Keratinocyte (primary cell): ENCODE measurements at regions not wholly inside any gene's neighbourhood (a gene's known extent, or its start where the extent isn't known, plus 50 kb on each side); places are given as distances from the start of the nearest gene placed in this dataset.

Experiments used
- DNase-seq: peaks from one replicate; pipeline ENCODE4 v3.0.0-alpha.2; 2011; ENCODE audit warnings: low read depth, missing footprints, low spot score
- FAIRE-seq: peaks from 2 replicates; lab custom pipeline; 2011; peaks lifted over from hg19 to GRCh38; lab: Jason Lieb, UNC
- H2AFZ ChIP-seq: 2 replicates; pipeline ENCODE4 v1.6.0; 2012; ENCODE audit warnings: low read length, control low read depth, inconsistent platforms; ENCODE audit not compliant: control insufficient read depth
- H3K27ac ChIP-seq: 2 replicates; pipeline ENCODE4 v1.5.1; 2011; ENCODE audit warnings: low read length; ENCODE audit not compliant: control insufficient read depth, insufficient read depth
- H3K27me3 ChIP-seq: 3 replicates; pipeline ENCODE4 v1.6.0; 2011; ENCODE audit warnings: low read length; ENCODE audit not compliant: control insufficient read depth, insufficient read depth; ENCODE audit errors: extremely low read depth
- H3K36me3 ChIP-seq, 2 experiments: 2 replicates in 1 of 2; 3 replicates in 1 of 2; pipeline ENCODE4 v1.5.1; 2011; ENCODE audit warnings: low read length in 2 of 2, mild to moderate bottlenecking in 1 of 2; ENCODE audit not compliant: control insufficient read depth in 2 of 2, insufficient read depth in 2 of 2; ENCODE audit errors: extremely low read depth in 1 of 2
- H3K4me1 ChIP-seq: 3 replicates; pipeline ENCODE4 v1.5.1; 2011; ENCODE audit warnings: low read length; ENCODE audit not compliant: control insufficient read depth, insufficient read depth; ENCODE audit errors: extremely low read depth
- H3K4me2 ChIP-seq: 3 replicates; pipeline ENCODE4 v1.6.0; 2011; ENCODE audit warnings: low read depth, low read length; ENCODE audit not compliant: control insufficient read depth, insufficient read depth; ENCODE audit errors: extremely low read depth
- H3K4me3 ChIP-seq, 3 experiments: fragments of 200-600 bp in 1 of 3; sonication (generic) in 1 of 3; 2 replicates in 2 of 3; 3 replicates in 1 of 3; pipeline ENCODE4 v1.5.1; 2011 to 2016; ENCODE audit warnings: low read length in 3 of 3, mild to moderate bottlenecking in 3 of 3, control low read depth in 2 of 3, inconsistent platforms in 1 of 3, low read depth in 1 of 3, mixed read lengths in 1 of 3, mixed run types in 1 of 3, moderate library complexity in 1 of 3; ENCODE audit not compliant: control insufficient read depth in 2 of 3, insufficient read depth in 2 of 3; ENCODE audit errors: extremely low read depth in 1 of 3
- H3K79me2 ChIP-seq: 2 replicates; pipeline ENCODE4 v1.6.0; 2012; ENCODE audit warnings: low read length; ENCODE audit not compliant: control insufficient read depth, insufficient read depth
- H3K9ac ChIP-seq: 3 replicates; pipeline ENCODE4 v1.6.0; 2011; ENCODE audit warnings: low read length; ENCODE audit not compliant: control insufficient read depth, insufficient read depth; ENCODE audit errors: extremely low read depth
- H3K9me1 ChIP-seq: 3 replicates; pipeline ENCODE4 v1.6.0; 2011; ENCODE audit warnings: low read length; ENCODE audit not compliant: control insufficient read depth, insufficient read depth; ENCODE audit errors: extremely low read depth
- H3K9me3 ChIP-seq: 2 replicates; pipeline ENCODE4 v1.5.1; 2012; ENCODE audit warnings: low read depth, low read length; ENCODE audit not compliant: control insufficient read depth
- H4K20me1 ChIP-seq: 3 replicates; pipeline ENCODE4 v1.6.0; 2011; ENCODE audit warnings: low read length; ENCODE audit not compliant: control insufficient read depth, insufficient read depth; ENCODE audit errors: extremely low read depth
- CTCF ChIP-seq, 3 experiments: IDR thresholded peaks in 1 of 3; conservative IDR thresholded peaks in 1 of 3; optimal IDR thresholded peaks in 1 of 3; 2 replicates in 2 of 3; 3 replicates in 1 of 3; pipeline versions ENCODE3 to v1.5.1; 2011; ENCODE audit warnings: low read length in 3 of 3, mild to moderate bottlenecking in 3 of 3, moderate library complexity in 2 of 3, control low read depth in 1 of 3, inconsistent platforms in 1 of 3; ENCODE audit not compliant: insufficient read depth in 2 of 3; ENCODE audit errors: extremely low read depth in 1 of 3
- EZH2 ChIP-seq: IDR thresholded peaks from one replicate; pipeline ENCODE4 v1.6.1; 2012; ENCODE audit warnings: inconsistent platforms, mild to moderate bottlenecking, low read length, moderate library complexity
- dilution Hi-C: fragments of 300-500 bp; cut with MboI; formaldehyde crosslinking; loops from one replicate; pipeline ENCODE4 v1.7.0; 2020; ENCODE audit warnings: low sequenced_read_pairs; ENCODE audit not compliant: extremely low pct_ligation_motif_present

- peak; percentile 45 for DNase-seq
These were observed 214.9 kb downstream of the KLF5 start for GRCh38 chr13:73273745-73274144.

GRCh38 chr13:73273276-73273675, 214.5 kb downstream of the KLF5 start:
- Histone ChIP-seq H3K9ac (no peak overlapping the region), H3K79me2 (no peaks in the 10 kb centered on the region), H2AFZ (no peak overlapping the region), H3K9me1 (no peaks in the 10 kb centered on the region), H3K36me3 (no peaks in the 10 kb centered on the region), H3K27me3 (no peaks in the 10 kb centered on the region), H3K4me3 (no peak overlapping the region), H3K4me1 (peaks cover 10% of the 10 kb centered on the region), H4K20me1 (no peaks in the 10 kb centered on the region), H3K27ac (no peak overlapping the region), H3K4me2 (no peak overlapping the region), H3K9me3 (no peaks in the 10 kb centered on the region)
- DNase-seq (no peak), FAIRE-seq (peak; percentile 74)
- no peak for TF ChIP-seq EZH2
- no peak for TF ChIP-seq CTCF (optimal IDR thresholded peaks at IDR 0.05 in 1 of 3, IDR thresholded peaks at IDR 0.05 in 1 of 3, conservative IDR thresholded peaks at IDR 0.05 in 1 of 3; ENCODE audit: extremely low read depth in 1 of 3, insufficient read depth in 2 of 3, low read length in 3 of 3)
- dilution Hi-C loops, result no loop called here

More at GRCh38 chr13:73273745-73274144, 214.9 kb downstream of the KLF5 start:
- dilution Hi-C loops, result no loop called here
- Histone ChIP-seq H3K27ac (no peak overlapping the region), H3K4me3 (no peak overlapping the region), H4K20me1 (no peaks in the 10 kb centered on the region), H3K9ac (no peak overlapping the region), H3K27me3 (no peaks in the 10 kb centered on the region), H3K79me2 (no peaks in the 10 kb centered on the region), H2AFZ (no peak overlapping the region), H3K9me1 (no peaks in the 10 kb centered on the region), H3K9me3 (no peaks in the 10 kb centered on the region), H3K36me3 (no peaks in the 10 kb centered on the region), H3K4me2 (no peak overlapping the region), H3K4me1 (peaks cover 5% of the 10 kb centered on the region)
- no peak for FAIRE-seq
- TF ChIP-seq CTCF (optimal IDR thresholded peaks at IDR 0.05 in 1 of 3, IDR thresholded peaks at IDR 0.05 in 1 of 3, conservative IDR thresholded peaks at IDR 0.05 in 1 of 3; ENCODE audit: extremely low read depth in 1 of 3, insufficient read depth in 2 of 3, low read length in 3 of 3) (no peak), EZH2 (no peak)
